ENCODE measurements at regions not wholly inside any gene's neighbourhood (a gene's known extent, or its start where the extent isn't known, plus 50 kb on each side); places are given as distances from the start of the nearest gene placed in this dataset.

DNA sequence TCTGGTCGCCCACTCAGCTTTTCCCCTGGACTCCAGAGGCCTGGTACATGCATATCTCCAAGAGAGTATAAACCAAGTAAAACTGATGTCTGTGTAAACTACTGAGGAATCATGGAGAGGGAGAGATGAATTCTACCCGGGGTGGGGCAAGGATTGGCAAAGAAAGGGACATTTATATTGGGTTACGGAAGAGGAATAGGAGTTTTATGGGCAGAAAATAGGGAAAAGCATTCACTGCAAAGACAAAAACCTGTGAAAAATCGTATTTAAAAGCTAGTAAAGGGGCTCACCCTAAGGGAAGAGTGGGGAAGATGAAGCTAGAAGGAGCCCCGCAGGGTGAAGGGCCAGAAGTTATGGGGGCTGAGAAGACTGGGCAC, 248.0 kb upstream of the KLF4 start (continued):
- TF ChIP-seq, protein P1, sequence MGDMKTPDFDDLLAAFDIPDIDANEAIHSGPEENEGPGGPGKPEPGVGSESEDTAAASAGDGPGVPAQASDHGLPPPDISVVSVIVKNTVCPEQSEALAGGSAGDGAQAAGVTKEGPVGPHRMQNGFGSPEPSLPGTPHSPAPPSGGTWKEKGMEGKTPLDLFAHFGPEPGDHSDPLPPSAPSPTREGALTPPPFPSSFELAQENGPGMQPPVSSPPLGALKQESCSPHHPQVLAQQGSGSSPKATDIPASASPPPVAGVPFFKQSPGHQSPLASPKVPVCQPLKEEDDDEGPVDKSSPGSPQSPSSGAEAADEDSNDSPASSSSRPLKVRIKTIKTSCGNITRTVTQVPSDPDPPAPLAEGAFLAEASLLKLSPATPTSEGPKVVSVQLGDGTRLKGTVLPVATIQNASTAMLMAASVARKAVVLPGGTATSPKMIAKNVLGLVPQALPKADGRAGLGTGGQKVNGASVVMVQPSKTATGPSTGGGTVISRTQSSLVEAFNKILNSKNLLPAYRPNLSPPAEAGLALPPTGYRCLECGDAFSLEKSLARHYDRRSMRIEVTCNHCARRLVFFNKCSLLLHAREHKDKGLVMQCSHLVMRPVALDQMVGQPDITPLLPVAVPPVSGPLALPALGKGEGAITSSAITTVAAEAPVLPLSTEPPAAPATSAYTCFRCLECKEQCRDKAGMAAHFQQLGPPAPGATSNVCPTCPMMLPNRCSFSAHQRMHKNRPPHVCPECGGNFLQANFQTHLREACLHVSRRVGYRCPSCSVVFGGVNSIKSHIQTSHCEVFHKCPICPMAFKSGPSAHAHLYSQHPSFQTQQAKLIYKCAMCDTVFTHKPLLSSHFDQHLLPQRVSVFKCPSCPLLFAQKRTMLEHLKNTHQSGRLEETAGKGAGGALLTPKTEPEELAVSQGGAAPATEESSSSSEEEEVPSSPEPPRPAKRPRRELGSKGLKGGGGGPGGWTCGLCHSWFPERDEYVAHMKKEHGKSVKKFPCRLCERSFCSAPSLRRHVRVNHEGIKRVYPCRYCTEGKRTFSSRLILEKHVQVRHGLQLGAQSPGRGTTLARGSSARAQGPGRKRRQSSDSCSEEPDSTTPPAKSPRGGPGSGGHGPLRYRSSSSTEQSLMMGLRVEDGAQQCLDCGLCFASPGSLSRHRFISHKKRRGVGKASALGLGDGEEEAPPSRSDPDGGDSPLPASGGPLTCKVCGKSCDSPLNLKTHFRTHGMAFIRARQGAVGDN (CRISPR knock-in tag; IDR thresholded peaks at IDR 0.05): no peak
- TF ChIP-seq, protein P2, sequence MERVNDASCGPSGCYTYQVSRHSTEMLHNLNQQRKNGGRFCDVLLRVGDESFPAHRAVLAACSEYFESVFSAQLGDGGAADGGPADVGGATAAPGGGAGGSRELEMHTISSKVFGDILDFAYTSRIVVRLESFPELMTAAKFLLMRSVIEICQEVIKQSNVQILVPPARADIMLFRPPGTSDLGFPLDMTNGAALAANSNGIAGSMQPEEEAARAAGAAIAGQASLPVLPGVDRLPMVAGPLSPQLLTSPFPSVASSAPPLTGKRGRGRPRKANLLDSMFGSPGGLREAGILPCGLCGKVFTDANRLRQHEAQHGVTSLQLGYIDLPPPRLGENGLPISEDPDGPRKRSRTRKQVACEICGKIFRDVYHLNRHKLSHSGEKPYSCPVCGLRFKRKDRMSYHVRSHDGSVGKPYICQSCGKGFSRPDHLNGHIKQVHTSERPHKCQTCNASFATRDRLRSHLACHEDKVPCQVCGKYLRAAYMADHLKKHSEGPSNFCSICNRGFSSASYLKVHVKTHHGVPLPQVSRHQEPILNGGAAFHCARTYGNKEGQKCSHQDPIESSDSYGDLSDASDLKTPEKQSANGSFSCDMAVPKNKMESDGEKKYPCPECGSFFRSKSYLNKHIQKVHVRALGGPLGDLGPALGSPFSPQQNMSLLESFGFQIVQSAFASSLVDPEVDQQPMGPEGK (CRISPR knock-in tag; IDR thresholded peaks at IDR 0.05): no peak
- TF ChIP-seq, protein P3, sequence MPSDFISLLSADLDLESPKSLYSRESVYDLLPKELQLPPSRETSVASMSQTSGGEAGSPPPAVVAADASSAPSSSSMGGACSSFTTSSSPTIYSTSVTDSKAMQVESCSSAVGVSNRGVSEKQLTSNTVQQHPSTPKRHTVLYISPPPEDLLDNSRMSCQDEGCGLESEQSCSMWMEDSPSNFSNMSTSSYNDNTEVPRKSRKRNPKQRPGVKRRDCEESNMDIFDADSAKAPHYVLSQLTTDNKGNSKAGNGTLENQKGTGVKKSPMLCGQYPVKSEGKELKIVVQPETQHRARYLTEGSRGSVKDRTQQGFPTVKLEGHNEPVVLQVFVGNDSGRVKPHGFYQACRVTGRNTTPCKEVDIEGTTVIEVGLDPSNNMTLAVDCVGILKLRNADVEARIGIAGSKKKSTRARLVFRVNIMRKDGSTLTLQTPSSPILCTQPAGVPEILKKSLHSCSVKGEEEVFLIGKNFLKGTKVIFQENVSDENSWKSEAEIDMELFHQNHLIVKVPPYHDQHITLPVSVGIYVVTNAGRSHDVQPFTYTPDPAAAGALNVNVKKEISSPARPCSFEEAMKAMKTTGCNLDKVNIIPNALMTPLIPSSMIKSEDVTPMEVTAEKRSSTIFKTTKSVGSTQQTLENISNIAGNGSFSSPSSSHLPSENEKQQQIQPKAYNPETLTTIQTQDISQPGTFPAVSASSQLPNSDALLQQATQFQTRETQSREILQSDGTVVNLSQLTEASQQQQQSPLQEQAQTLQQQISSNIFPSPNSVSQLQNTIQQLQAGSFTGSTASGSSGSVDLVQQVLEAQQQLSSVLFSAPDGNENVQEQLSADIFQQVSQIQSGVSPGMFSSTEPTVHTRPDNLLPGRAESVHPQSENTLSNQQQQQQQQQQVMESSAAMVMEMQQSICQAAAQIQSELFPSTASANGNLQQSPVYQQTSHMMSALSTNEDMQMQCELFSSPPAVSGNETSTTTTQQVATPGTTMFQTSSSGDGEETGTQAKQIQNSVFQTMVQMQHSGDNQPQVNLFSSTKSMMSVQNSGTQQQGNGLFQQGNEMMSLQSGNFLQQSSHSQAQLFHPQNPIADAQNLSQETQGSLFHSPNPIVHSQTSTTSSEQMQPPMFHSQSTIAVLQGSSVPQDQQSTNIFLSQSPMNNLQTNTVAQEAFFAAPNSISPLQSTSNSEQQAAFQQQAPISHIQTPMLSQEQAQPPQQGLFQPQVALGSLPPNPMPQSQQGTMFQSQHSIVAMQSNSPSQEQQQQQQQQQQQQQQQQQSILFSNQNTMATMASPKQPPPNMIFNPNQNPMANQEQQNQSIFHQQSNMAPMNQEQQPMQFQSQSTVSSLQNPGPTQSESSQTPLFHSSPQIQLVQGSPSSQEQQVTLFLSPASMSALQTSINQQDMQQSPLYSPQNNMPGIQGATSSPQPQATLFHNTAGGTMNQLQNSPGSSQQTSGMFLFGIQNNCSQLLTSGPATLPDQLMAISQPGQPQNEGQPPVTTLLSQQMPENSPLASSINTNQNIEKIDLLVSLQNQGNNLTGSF (CRISPR knock-in tag; IDR thresholded peaks at IDR 0.05): no peak
- TF ChIP-seq TARDBP (CRISPR knock-in tag; IDR thresholded peaks at IDR 0.05) (no peak), CC2D1A (CRISPR knock-in tag; IDR thresholded peaks at IDR 0.05) (no peak), MEIS2 (CRISPR knock-in tag; IDR thresholded peaks at IDR 0.05) (no peak), RCOR2 (CRISPR knock-in tag; IDR thresholded peaks at IDR 0.05) (no peak), MBD4 (IDR thresholded peaks at IDR 0.05; ENCODE audit: borderline replicate concordance, low read length) (no peak), ISL2 (CRISPR knock-in tag; IDR thresholded peaks at IDR 0.05) (no peak), ARID2 (CRISPR knock-in tag; IDR thresholded peaks at IDR 0.05; ENCODE audit: borderline replicate concordance) (no peak)

Measured in HepG2 (cell line).